ENCODE measurements at regions not wholly inside any gene's neighbourhood (a gene's known extent, or its start where the extent isn't known, plus 50 kb on each side); places are given as distances from the start of the nearest gene placed in this dataset.
"Not testable (repeated sequence)": the region's sequence is repeated elsewhere in the genome, so short reads cannot be mapped to it uniquely, and the experiment has no call there.

DNA sequence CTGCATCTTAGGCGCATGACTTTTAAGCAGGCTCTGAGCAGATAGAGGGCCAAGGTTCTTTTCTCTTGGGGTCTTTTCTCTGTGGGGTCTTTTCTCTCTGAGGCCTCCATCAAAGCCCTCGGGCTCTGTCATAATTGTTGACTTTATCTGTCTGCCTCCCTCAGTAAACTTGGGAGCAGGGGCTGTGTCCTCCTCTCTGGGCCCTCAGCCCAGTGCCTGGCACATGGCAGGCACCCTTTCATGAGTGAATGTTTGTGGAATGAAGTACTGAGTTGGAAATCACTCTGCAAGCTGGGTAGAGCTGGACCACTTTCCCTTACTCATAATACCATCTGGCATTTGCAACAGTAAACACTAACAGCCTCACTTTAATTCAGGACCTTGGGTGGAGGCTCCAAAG, 96.3 kb upstream of the TERB2 start:
- TF ChIP-seq CTCF (IDR thresholded peaks at IDR 0.05; ENCODE audit: insufficient read depth, low read depth, low read length); EZH2 (IDR thresholded peaks at IDR 0.05; ENCODE audit: insufficient read depth, low read length): not testable (repeated sequence)
